Iris pigment epithelial cell (primary cell): ENCODE measurements at regions not wholly inside any gene's neighbourhood (a gene's known extent, or its start where the extent isn't known, plus 50 kb on each side); places are given as distances from the start of the nearest gene placed in this dataset.
"Not testable (repeated sequence)": the region's sequence is repeated elsewhere in the genome, so short reads cannot be mapped to it uniquely, and the experiment has no call there.

ENCODE experiments used
- DNase-seq: peaks from one replicate; pipeline ENCODE4 v3.0.0-alpha.2; 2011; ENCODE audit warnings: low read depth

GRCh38 chr12:9449657-9450126 lies 158.0 kb downstream of the KLRB1 start:
- not testable (repeated sequence) for DNase-seq

GRCh38 chr12:9449181-9449580 lies 158.5 kb downstream of the KLRB1 start:
- no peak for DNase-seq

GRCh38 chr12:9448648-9449047 lies 159.1 kb downstream of the KLRB1 start:
- DNase-seq: not testable (repeated sequence)

GRCh38 chr12:9447791-9448614 lies 159.7 kb downstream of the KLRB1 start:
- DNase-seq: peak; percentile 83

- not testable (repeated sequence) for DNase-seq
Measured at GRCh38 chr12:9446883-9447761, 160.6 kb downstream of the KLRB1 start.

GRCh38 chr12:9440428-9440827 lies 167.3 kb downstream of the KLRB1 start:
- DNase-seq: not testable (repeated sequence)

- not testable (repeated sequence) for DNase-seq
Measured at GRCh38 chr12:9435682-9436081, 172.0 kb downstream of the KLRB1 start.

- DNase-seq: not testable (repeated sequence)
Measured at GRCh38 chr12:9430385-9430784, 177.3 kb downstream of the KLRB1 start.

GRCh38 chr12:9428856-9429255 lies 178.9 kb downstream of the KLRB1 start:
- not testable (repeated sequence) for DNase-seq

- not testable (repeated sequence) for DNase-seq
Measured at GRCh38 chr12:9425429-9425828, 182.3 kb downstream of the KLRB1 start.

- DNase-seq: not testable (repeated sequence)
Measured at GRCh38 chr12:9424175-9424740, 183.5 kb downstream of the KLRB1 start.

- DNase-seq: not testable (repeated sequence)
Measured at GRCh38 chr12:9422689-9423088, 185.0 kb downstream of the KLRB1 start.

- not testable (repeated sequence) for DNase-seq
Measured at GRCh38 chr12:9421520-9422086, 186.1 kb downstream of the KLRB1 start.

GRCh38 chr12:9420817-9421519 lies 186.7 kb downstream of the KLRB1 start:
- DNase-seq: not testable (repeated sequence)

- not testable (repeated sequence) for DNase-seq
Measured at GRCh38 chr12:9418669-9419041, 189.1 kb downstream of the KLRB1 start.

- DNase-seq: not testable (repeated sequence)
Measured at GRCh38 chr12:9417947-9418668, 189.6 kb downstream of the KLRB1 start.

GRCh38 chr12:9417341-9417740 lies 190.4 kb downstream of the KLRB1 start:
- not testable (repeated sequence) for DNase-seq

- not testable (repeated sequence) for DNase-seq
Measured at GRCh38 chr12:9416346-9416745, 191.4 kb downstream of the KLRB1 start.

- not testable (repeated sequence) for DNase-seq
Measured at GRCh38 chr12:9415898-9416297, 191.8 kb downstream of the KLRB1 start.

- not testable (repeated sequence) for DNase-seq
Measured at GRCh38 chr12:9413862-9414261, 193.9 kb downstream of the KLRB1 start.

GRCh38 chr12:9412459-9412858 lies 195.3 kb downstream of the KLRB1 start:
- not testable (repeated sequence) for DNase-seq
